ENCODE measurements at regions not wholly inside any gene's neighbourhood (a gene's known extent, or its start where the extent isn't known, plus 50 kb on each side); places are given as distances from the start of the nearest gene placed in this dataset.

GRCh38 chr17:77493238-77493820 lies 352.6 kb downstream of the SEC14L1 start:
- TF ChIP-seq REST (IDR thresholded peaks at IDR 0.05; ENCODE audit: low read depth): no peak
- no peak for TF ChIP-seq EP300 (IDR thresholded peaks at IDR 0.05; ENCODE audit: borderline replicate concordance)
- TF ChIP-seq MAX (IDR thresholded peaks at IDR 0.05): no peak
- no peak for TF ChIP-seq ZBTB7A (IDR thresholded peaks at IDR 0.05; ENCODE audit: low read depth)
- no peak for TF ChIP-seq YY1 (IDR thresholded peaks at IDR 0.05; ENCODE audit: low read depth)
- no peak for TF ChIP-seq FOXM1 (IDR thresholded peaks at IDR 0.05; ENCODE audit: borderline replicate concordance, low read depth)
- no peak for TF ChIP-seq USF1 (IDR thresholded peaks at IDR 0.05)
- no peak for TF ChIP-seq TCF12 (IDR thresholded peaks at IDR 0.05; ENCODE audit: low read depth)
- no peak for TF ChIP-seq TEAD4 (IDR thresholded peaks at IDR 0.05)
- TF ChIP-seq NFIC (IDR thresholded peaks at IDR 0.05): no peak
- no peak for TF ChIP-seq CEBPB (IDR thresholded peaks at IDR 0.05)
- no peak for TF ChIP-seq RAD21 (IDR thresholded peaks at IDR 0.05; ENCODE audit: low read depth)
- no peak for TF ChIP-seq CREB1 (IDR thresholded peaks at IDR 0.05; ENCODE audit: low read depth)
- TF ChIP-seq TAF1 (IDR thresholded peaks at IDR 0.05; ENCODE audit: low read depth): no peak
- no peak for TF ChIP-seq EGR1 (IDR thresholded peaks at IDR 0.05)

- TF ChIP-seq REST (IDR thresholded peaks at IDR 0.05; ENCODE audit: low read depth) (no peak), TCF12 (IDR thresholded peaks at IDR 0.05; ENCODE audit: low read depth) (no peak), EP300 (IDR thresholded peaks at IDR 0.05; ENCODE audit: borderline replicate concordance) (no peak), RAD21 (IDR thresholded peaks at IDR 0.05; ENCODE audit: low read depth) (no peak), CEBPB (IDR thresholded peaks at IDR 0.05) (no peak), EGR1 (IDR thresholded peaks at IDR 0.05) (no peak), CREB1 (IDR thresholded peaks at IDR 0.05; ENCODE audit: low read depth) (no peak), YY1 (IDR thresholded peaks at IDR 0.05; ENCODE audit: low read depth) (no peak), FOXM1 (IDR thresholded peaks at IDR 0.05; ENCODE audit: borderline replicate concordance, low read depth) (no peak), NFIC (IDR thresholded peaks at IDR 0.05) (no peak), TAF1 (IDR thresholded peaks at IDR 0.05; ENCODE audit: low read depth) (no peak), MAX (IDR thresholded peaks at IDR 0.05) (no peak), ZBTB7A (IDR thresholded peaks at IDR 0.05; ENCODE audit: low read depth) (no peak), USF1 (IDR thresholded peaks at IDR 0.05) (no peak), TEAD4 (IDR thresholded peaks at IDR 0.05) (no peak)
These were observed 353.3 kb downstream of the SEC14L1 start for GRCh38 chr17:77493901-77494663.

- TF ChIP-seq REST (IDR thresholded peaks at IDR 0.05; ENCODE audit: low read depth): no peak
- TF ChIP-seq MAX (IDR thresholded peaks at IDR 0.05): 0 out of 2 replicates have a peak, but pooled peaks have one; percentile 16
- peak; percentile 97 for TF ChIP-seq RAD21 (IDR thresholded peaks at IDR 0.05; ENCODE audit: low read depth)
These were observed 354.1 kb downstream of the SEC14L1 start for GRCh38 chr17:77494664-77495435.

Data from Ishikawa (cell line).